Gastrocnemius medialis (tissue), 4 donors: ENCODE measurements at regions not wholly inside any gene's neighbourhood (a gene's known extent, or its start where the extent isn't known, plus 50 kb on each side); places are given as distances from the start of the nearest gene placed in this dataset.
"Not testable (repeated sequence)": the region's sequence is repeated elsewhere in the genome, so short reads cannot be mapped to it uniquely, and the experiment has no call there.

Experiments
- ATAC-seq, 2 donors: fragments of 150-250 bp; one replicate each; pipeline ENCODE4 v1.9.1; 2016
- DNase-seq, 2 donors: peaks; one replicate each; pipeline ENCODE4 v3.0.0-alpha.2; 2019
- H3K27ac ChIP-seq, 4 donors: fragments of 200-600 bp; sonication (generic); 1 replicate in 1 of 4; 2 replicates in 3 of 4; pipeline ENCODE4 v1.5.1; 2016 to 2018; ENCODE audit warnings: mild to moderate bottlenecking in 2 of 4, moderate library complexity in 1 of 4
- H3K27me3 ChIP-seq, 3 donors: fragments of 200-600 bp; sonication (generic) in 2 of 3; 1 replicate in 1 of 3; 2 replicates in 2 of 3; pipeline versions ENCODE4 v1.5.1 to v1.6.0; 2016 to 2019; ENCODE audit warnings: mild to moderate bottlenecking in 1 of 3, moderate library complexity in 1 of 3
- H3K36me3 ChIP-seq, 2 donors: fragments of 200-600 bp; sonication (generic) in 1 of 2; one replicate each; pipeline ENCODE4 v1.5.1; 2017 to 2018
- H3K4me1 ChIP-seq, 2 donors: fragments of 200-600 bp; sonication (generic) in 1 of 2; one replicate each; pipeline ENCODE4 v1.5.1; 2016 to 2017; ENCODE audit warnings: mild to moderate bottlenecking in 2 of 2
- H3K4me3 ChIP-seq, 4 donors: fragments of 200-600 bp; sonication (generic) in 3 of 4; 1 replicate in 1 of 4; 2 replicates in 3 of 4; pipeline ENCODE4 v1.5.1; 2016 to 2019; ENCODE audit warnings: mild to moderate bottlenecking in 2 of 4
- H3K9me3 ChIP-seq, 3 donors: fragments of 200-600 bp; sonication (generic) in 2 of 3; 1 replicate in 1 of 3; 2 replicates in 2 of 3; pipeline ENCODE4 v1.5.1; 2016 to 2019
- CTCF ChIP-seq, 5 experiments: fragments of 450-650 bp in 3 of 5; fragments of 200-600 bp in 2 of 5; sonication (generic) in 2 of 5; IDR thresholded peaks in 4 of 5; conservative IDR thresholded peaks in 1 of 5; 1 replicate in 4 of 5; 2 replicates in 1 of 5; pipeline ENCODE4 v1.5.1; 2016 to 2019; ENCODE audit warnings: antibody characterized with exemption in 5 of 5, mild to moderate bottlenecking in 3 of 5, moderate library complexity in 3 of 5
- POLR2A ChIP-seq, 2 donors: fragments of 450-650 bp; IDR thresholded peaks; one replicate each; pipeline ENCODE4 v1.6.1; 2017; ENCODE audit warnings: antibody characterized with exemption in 2 of 2, mild to moderate bottlenecking in 2 of 2, moderate library complexity in 2 of 2
- in situ Hi-C, 4 donors: fragments of 200-750 bp; cut with MboI; loops; one replicate each; pipeline versions ENCODE4 v1.15.0 to v1.8.0; 2017; ENCODE audit warnings: low sequenced_read_pairs in 4 of 4
- intact Hi-C: fragments of 100-400 bp; cut with DNase I; formaldehyde crosslinking; loops from one replicate; pipeline ENCODE4 v1.15.1; 2023; ENCODE audit warnings: low total_unique reads

- no peak for TF ChIP-seq CTCF (IDR thresholded peaks at IDR 0.05 in 4 of 5, conservative IDR thresholded peaks at IDR 0.05 in 1 of 5)
- no peak for TF ChIP-seq POLR2A (IDR thresholded peaks at IDR 0.05)
- Histone ChIP-seq H3K27ac (no peak overlapping the region), H3K4me1 (no peaks in the 10 kb centered on the region), H3K9me3 (no peaks in the 10 kb centered on the region), H3K4me3 (no peak overlapping the region), H3K36me3 (no peaks in the 10 kb centered on the region), H3K27me3 (no peaks in the 10 kb centered on the region)
- ATAC-seq (no peak), DNase-seq (no peak)
- intact Hi-C loops (no loop called here), in situ Hi-C loops (no loop called here)
These were observed 162.0 kb upstream of the SNX2 start for GRCh38 chr5:122612901-122613300.

GRCh38 chr5:122615146-122615545, 159.7 kb upstream of the SNX2 start:
- in situ Hi-C loops (no loop called here), intact Hi-C loops (no loop called here)
- Histone ChIP-seq H3K36me3 (no peaks in the 10 kb centered on the region), H3K4me3 (no peak overlapping the region), H3K9me3 (no peaks in the 10 kb centered on the region), H3K27ac (no peak overlapping the region), H3K4me1 (no peaks in the 10 kb centered on the region), H3K27me3 (no peaks in the 10 kb centered on the region)
- DNase-seq (no peak), ATAC-seq (no peak)
- TF ChIP-seq CTCF (IDR thresholded peaks at IDR 0.05 in 4 of 5, conservative IDR thresholded peaks at IDR 0.05 in 1 of 5) = no peak
- no peak for TF ChIP-seq POLR2A (IDR thresholded peaks at IDR 0.05)

GRCh38 chr5:122615832-122616231, 159.0 kb upstream of the SNX2 start:
- Histone ChIP-seq H3K9me3 (no peaks in the 10 kb centered on the region), H3K27me3 (no peaks in the 10 kb centered on the region), H3K27ac (no peak overlapping the region), H3K36me3 (no peaks in the 10 kb centered on the region), H3K4me3 (no peak overlapping the region), H3K4me1 (no peaks in the 10 kb centered on the region)
- ATAC-seq (no peak), DNase-seq (no peak)
- in situ Hi-C loops = no loop called here
- no peak for TF ChIP-seq CTCF (IDR thresholded peaks at IDR 0.05 in 4 of 5, conservative IDR thresholded peaks at IDR 0.05 in 1 of 5)
- no peak for TF ChIP-seq POLR2A (IDR thresholded peaks at IDR 0.05)
- intact Hi-C loops = no loop called here

- DNase-seq, H3K36me3 ChIP-seq, ATAC-seq, H3K27ac ChIP-seq, in situ Hi-C loops, H3K9me3 ChIP-seq, intact Hi-C loops, H3K27me3 ChIP-seq, H3K4me3 ChIP-seq, H3K4me1 ChIP-seq: not testable (repeated sequence)
These were observed 156.8 kb upstream of the SNX2 start for GRCh38 chr5:122618046-122618445.

GRCh38 chr5:122620768-122621167, 154.1 kb upstream of the SNX2 start:
- H3K4me1 ChIP-seq, H3K27me3 ChIP-seq, H3K4me3 ChIP-seq, DNase-seq, H3K9me3 ChIP-seq, intact Hi-C loops, in situ Hi-C loops, H3K27ac ChIP-seq, H3K36me3 ChIP-seq, ATAC-seq: not testable (repeated sequence)

- H3K9me3 ChIP-seq, ATAC-seq, intact Hi-C loops, H3K27ac ChIP-seq, H3K4me1 ChIP-seq, H3K4me3 ChIP-seq, H3K27me3 ChIP-seq, H3K36me3 ChIP-seq, DNase-seq, in situ Hi-C loops: not testable (repeated sequence)
These were observed 146.2 kb upstream of the SNX2 start for GRCh38 chr5:122628714-122629113.
